A549 (cell line): ENCODE measurements at regions not wholly inside any gene's neighbourhood (a gene's known extent, or its start where the extent isn't known, plus 50 kb on each side); places are given as distances from the start of the nearest gene placed in this dataset.

Experiments used
- ATAC-seq, 2 experiments: fragments of 200-7000 bp in 1 of 2; fragments of >200 bp in 1 of 2; cut with Nextera tagmentation in 1 of 2; cut with Tn5 transposase in 1 of 2; 3 replicates each; pipeline versions ENCODE4 v1.8.0 to v1.9.1; 2018 to 2020; ENCODE audit warnings: mild to moderate bottlenecking in 1 of 2, moderate library complexity in 1 of 2
- CTCF ChIA-PET: fragments of 300-600 bp; sonication (Branson Sonifier 250); formaldehyde crosslinking; extraction: SDS; loops from one replicate; lab custom pipeline; 2021; ENCODE audit warnings: antibody characterized with exemption, inconsistent platforms; lab: Yijun Ruan, JAX
- POLR2A ChIA-PET: fragments of 350-600 bp; formaldehyde crosslinking; extraction: SDS; loops from one replicate; lab custom pipeline; 2021; ENCODE audit warnings: antibody characterized with exemption, inconsistent platforms; lab: Yijun Ruan, JAX
- DNase-seq, 2 experiments: peaks; one replicate each; pipeline versions ENCODE4 v3.0.0 to v3.0.0-alpha.2; 2011 to 2016; ENCODE audit warnings: low read depth in 1 of 2, low spot score in 1 of 2
- FAIRE-seq: peaks from 2 replicates; lab custom pipeline; 2011; peaks lifted over from hg19 to GRCh38; lab: Jason Lieb, UNC
- H3K27ac ChIP-seq, 2 experiments: fragments of >200 bp; sonication (Bioruptor Twin); formaldehyde crosslinking; 3 replicates each; pipeline ENCODE4 v1.5.1; 2016 to 2017
- H3K4me1 ChIP-seq: fragments of >200 bp; sonication (Bioruptor Twin); formaldehyde crosslinking; 3 replicates; pipeline ENCODE4 v1.6.1; 2016
- H3K4me2 ChIP-seq: fragments of >200 bp; sonication (Bioruptor Twin); formaldehyde crosslinking; 3 replicates; pipeline ENCODE4 v1.6.1; 2016
- H3K4me3 ChIP-seq: fragments of >200 bp; sonication (Bioruptor Twin); formaldehyde crosslinking; 3 replicates; pipeline ENCODE4 v1.5.1; 2016
- H3K9me3 ChIP-seq: fragments of >200 bp; sonication (Bioruptor Twin); formaldehyde crosslinking; 3 replicates; pipeline ENCODE4 v1.6.1; 2016
- CBX2 ChIP-seq: fragments of 200-600 bp; sonication (generic); IDR thresholded peaks from 2 replicates; pipeline ENCODE4 v1.6.1; 2016; ENCODE audit warnings: low read depth, mild to moderate bottlenecking, borderline replicate concordance
- CEBPB ChIP-seq, 2 experiments: fragments of >200 bp in 1 of 2; sonication (Bioruptor Twin) in 1 of 2; formaldehyde crosslinking in 1 of 2; IDR thresholded peaks; 2 replicates each; pipeline ENCODE4 v1.6.1; 2012 to 2016
- EHF ChIP-seq: fragments of 250-450 bp; sonication (Bioruptor Pico); IDR thresholded peaks from 2 replicates; pipeline ENCODE4 v1.5.0; 2020; ENCODE audit warnings: mild to moderate bottlenecking
- EHMT2 ChIP-seq: fragments of 200-600 bp; sonication (generic); IDR thresholded peaks from 2 replicates; pipeline ENCODE4 v1.6.1; 2016; ENCODE audit warnings: antibody characterized with exemption, low read depth, mild to moderate bottlenecking, moderate library complexity
- EP300 ChIP-seq, 2 experiments: fragments of >200 bp; sonication (Bioruptor Twin); formaldehyde crosslinking; IDR thresholded peaks; 2 replicates in 1 of 2; 3 replicates in 1 of 2; pipeline ENCODE4 v1.6.1; 2016 to 2017
- ESRRA ChIP-seq: fragments of 150-350 bp; IDR thresholded peaks from 2 replicates; pipeline ENCODE4 v1.6.1; 2014; ENCODE audit warnings: mild to moderate bottlenecking, low read length, borderline replicate concordance
- FOSB ChIP-seq: fragments of 250-450 bp; sonication (Bioruptor Pico); IDR thresholded peaks from 2 replicates; pipeline ENCODE4 v1.5.0; 2020; ENCODE audit warnings: mild to moderate bottlenecking, moderate library complexity
- FOSL2 ChIP-seq, 2 experiments: fragments of 450-650 bp in 1 of 2; fragments of >200 bp in 1 of 2; sonication (Bioruptor Twin) in 1 of 2; formaldehyde crosslinking; IDR thresholded peaks; 2 replicates each; pipeline versions ENCODE4 v1.5.0 to v1.6.1; 2016 to 2020; ENCODE audit warnings: mild to moderate bottlenecking in 1 of 2, moderate library complexity in 1 of 2
- FOXS1 ChIP-seq: fragments of 250-450 bp; sonication (Bioruptor Pico); IDR thresholded peaks from 2 replicates; pipeline ENCODE4 v1.5.0; 2020; ENCODE audit warnings: mild to moderate bottlenecking, moderate library complexity
- HDAC2 ChIP-seq: fragments of 200-600 bp; sonication (generic); IDR thresholded peaks from 2 replicates; pipeline ENCODE4 v1.6.1; 2016
- JUN ChIP-seq, 2 experiments: fragments of >200 bp; sonication (Bioruptor Twin); formaldehyde crosslinking; IDR thresholded peaks; 2 replicates in 1 of 2; 3 replicates in 1 of 2; pipeline ENCODE4 v1.6.1; 2016 to 2017
- JUNB ChIP-seq: fragments of >200 bp; sonication (Bioruptor Twin); formaldehyde crosslinking; IDR thresholded peaks from 2 replicates; pipeline ENCODE4 v1.6.1; 2016
- KDM1A ChIP-seq: fragments of 200-600 bp; sonication (generic); IDR thresholded peaks from 2 replicates; pipeline ENCODE4 v1.6.1; 2016; ENCODE audit warnings: low read depth, mild to moderate bottlenecking
- KDM5A ChIP-seq: fragments of 200-600 bp; sonication (generic); IDR thresholded peaks from 2 replicates; pipeline ENCODE4 v1.6.1; 2016; ENCODE audit warnings: antibody characterized with exemption, mild to moderate bottlenecking
- NR3C1 ChIP-seq: fragments of >200 bp; sonication (Bioruptor Twin); formaldehyde crosslinking; IDR thresholded peaks from 3 replicates; pipeline ENCODE4 v1.6.1; 2017
- POLR2A ChIP-seq: IDR thresholded peaks from 2 replicates; pipeline ENCODE4 v1.6.1; 2012; ENCODE audit warnings: mild to moderate bottlenecking, low read length
- RNF2 ChIP-seq: fragments of 200-600 bp; sonication (generic); IDR thresholded peaks from 2 replicates; pipeline ENCODE4 v1.6.1; 2016; ENCODE audit warnings: low read depth, mild to moderate bottlenecking, antibody characterized with exemption, moderate library complexity, borderline replicate concordance
- SMC3 ChIP-seq: fragments of >200 bp; sonication (Bioruptor Twin); formaldehyde crosslinking; IDR thresholded peaks from 3 replicates; pipeline ENCODE4 v1.6.1; 2018; ENCODE audit warnings: inconsistent platforms
- ZC3H11A ChIP-seq: fragments of 450-650 bp; IDR thresholded peaks from 2 replicates; pipeline ENCODE4 v1.6.1; 2014; ENCODE audit warnings: antibody characterized with exemption, mild to moderate bottlenecking
- ZFP36 ChIP-seq: fragments of 450-650 bp; IDR thresholded peaks from 2 replicates; pipeline ENCODE4 v1.6.1; 2014; ENCODE audit warnings: borderline replicate concordance; ENCODE audit not compliant: partially characterized antibody
- WGBS: methylation state at CpG from one replicate; pipeline ENCODE4 v1.1.6; 2017; ENCODE audit errors: missing lambda C conversion rate; 5-methylcytosine and 5-hydroxymethylcytosine counted together
- TF ChIP-seq, protein P1 (sequence below): IDR thresholded peaks from 2 replicates; pipeline ENCODE4 v1.6.1; 2012; ENCODE audit warnings: low read depth, borderline replicate concordance
- TF ChIP-seq, protein P2 (sequence below): fragments of 250-450 bp; sonication (Bioruptor Pico); IDR thresholded peaks from 2 replicates; pipeline ENCODE4 v1.5.0; 2021; ENCODE audit warnings: mild to moderate bottlenecking, moderate library complexity, borderline replicate concordance
- TF ChIP-seq, protein P3 (sequence below): fragments of 450-650 bp; IDR thresholded peaks from 2 replicates; pipeline ENCODE4 v1.6.1; 2014; ENCODE audit warnings: antibody characterized with exemption
- TF ChIP-seq, protein P4 (sequence below): fragments of 150-350 bp; IDR thresholded peaks from 2 replicates; pipeline ENCODE4 v1.6.1; 2014; ENCODE audit warnings: low read depth, mild to moderate bottlenecking, low read length
- TF ChIP-seq, protein P5 (sequence below): fragments of >200 bp; sonication (Bioruptor Twin); formaldehyde crosslinking; IDR thresholded peaks from 2 replicates; pipeline ENCODE4 v1.6.1; 2016

DNA sequence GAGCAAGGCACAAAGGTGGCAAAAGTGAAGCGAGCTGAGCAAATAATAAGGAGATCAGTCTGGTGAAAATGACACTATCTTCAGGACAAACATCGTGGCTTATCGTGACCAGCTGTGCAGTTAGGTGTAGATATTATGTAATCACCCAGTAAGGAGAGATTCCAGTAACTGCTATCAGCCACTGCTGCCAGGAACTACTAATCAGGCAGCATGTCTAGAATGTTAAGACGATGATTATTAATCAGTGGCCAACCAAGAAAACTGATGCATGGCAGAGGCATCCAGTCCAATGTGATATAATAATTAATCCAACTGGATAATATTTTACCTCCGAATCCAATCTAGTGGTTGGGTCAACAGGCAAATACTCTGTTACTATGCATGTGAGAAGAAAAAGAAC is 252.7 kb upstream of the ZPLD1 start (continued):
- TF ChIP-seq, protein P1, sequence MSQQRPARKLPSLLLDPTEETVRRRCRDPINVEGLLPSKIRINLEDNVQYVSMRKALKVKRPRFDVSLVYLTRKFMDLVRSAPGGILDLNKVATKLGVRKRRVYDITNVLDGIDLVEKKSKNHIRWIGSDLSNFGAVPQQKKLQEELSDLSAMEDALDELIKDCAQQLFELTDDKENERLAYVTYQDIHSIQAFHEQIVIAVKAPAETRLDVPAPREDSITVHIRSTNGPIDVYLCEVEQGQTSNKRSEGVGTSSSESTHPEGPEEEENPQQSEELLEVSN: no peak
- no peak for TF ChIP-seq EHMT2
- no peak for TF ChIP-seq RNF2
- peak in 1 of 2 experiments; percentile 79; a peak in 3 of 5 replicates for TF ChIP-seq JUN (IDR thresholded peaks at IDR 0.05)
- TF ChIP-seq SMC3: peak; percentile 39; the same call in 1 of the 3 replicates
- no peak for TF ChIP-seq HDAC2
- no peak for TF ChIP-seq KDM1A
- TF ChIP-seq FOSL2 (IDR thresholded peaks at IDR 0.05): 0 out of 2 replicates have a peak, but pooled peaks have one; percentile 33
- peak; percentile 84 for TF ChIP-seq FOSL2 (CRISPR knock-in tag; IDR thresholded peaks at IDR 0.05)
- TF ChIP-seq, protein P2, sequence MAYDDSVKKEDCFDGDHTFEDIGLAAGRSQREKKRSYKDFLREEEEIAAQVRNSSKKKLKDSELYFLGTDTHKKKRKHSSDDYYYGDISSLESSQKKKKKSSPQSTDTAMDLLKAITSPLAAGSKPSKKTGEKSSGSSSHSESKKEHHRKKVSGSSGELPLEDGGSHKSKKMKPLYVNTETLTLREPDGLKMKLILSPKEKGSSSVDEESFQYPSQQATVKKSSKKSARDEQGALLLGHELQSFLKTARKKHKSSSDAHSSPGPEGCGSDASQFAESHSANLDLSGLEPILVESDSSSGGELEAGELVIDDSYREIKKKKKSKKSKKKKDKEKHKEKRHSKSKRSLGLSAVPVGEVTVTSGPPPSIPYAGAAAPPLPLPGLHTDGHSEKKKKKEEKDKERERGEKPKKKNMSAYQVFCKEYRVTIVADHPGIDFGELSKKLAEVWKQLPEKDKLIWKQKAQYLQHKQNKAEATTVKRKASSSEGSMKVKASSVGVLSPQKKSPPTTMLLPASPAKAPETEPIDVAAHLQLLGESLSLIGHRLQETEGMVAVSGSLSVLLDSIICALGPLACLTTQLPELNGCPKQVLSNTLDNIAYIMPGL: no peak
- TF ChIP-seq FOXS1 (CRISPR knock-in tag): no peak
- 0 out of 2 replicates have a peak, but pooled peaks have one; percentile 31 for TF ChIP-seq FOSB (CRISPR knock-in tag)
- peak; percentile 65 to 85; a peak in 3 of 5 replicates for TF ChIP-seq EP300 (IDR thresholded peaks at IDR 0.05)
- peak; percentile 37 to 82; a peak in 3 of 4 replicates for TF ChIP-seq CEBPB (IDR thresholded peaks at IDR 0.05)
- TF ChIP-seq NR3C1: no peak
- TF ChIP-seq, protein P3, sequence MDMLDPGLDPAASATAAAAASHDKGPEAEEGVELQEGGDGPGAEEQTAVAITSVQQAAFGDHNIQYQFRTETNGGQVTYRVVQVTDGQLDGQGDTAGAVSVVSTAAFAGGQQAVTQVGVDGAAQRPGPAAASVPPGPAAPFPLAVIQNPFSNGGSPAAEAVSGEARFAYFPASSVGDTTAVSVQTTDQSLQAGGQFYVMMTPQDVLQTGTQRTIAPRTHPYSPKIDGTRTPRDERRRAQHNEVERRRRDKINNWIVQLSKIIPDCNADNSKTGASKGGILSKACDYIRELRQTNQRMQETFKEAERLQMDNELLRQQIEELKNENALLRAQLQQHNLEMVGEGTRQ: no peak
- no peak for TF ChIP-seq CBX2
- TF ChIP-seq, protein P4, sequence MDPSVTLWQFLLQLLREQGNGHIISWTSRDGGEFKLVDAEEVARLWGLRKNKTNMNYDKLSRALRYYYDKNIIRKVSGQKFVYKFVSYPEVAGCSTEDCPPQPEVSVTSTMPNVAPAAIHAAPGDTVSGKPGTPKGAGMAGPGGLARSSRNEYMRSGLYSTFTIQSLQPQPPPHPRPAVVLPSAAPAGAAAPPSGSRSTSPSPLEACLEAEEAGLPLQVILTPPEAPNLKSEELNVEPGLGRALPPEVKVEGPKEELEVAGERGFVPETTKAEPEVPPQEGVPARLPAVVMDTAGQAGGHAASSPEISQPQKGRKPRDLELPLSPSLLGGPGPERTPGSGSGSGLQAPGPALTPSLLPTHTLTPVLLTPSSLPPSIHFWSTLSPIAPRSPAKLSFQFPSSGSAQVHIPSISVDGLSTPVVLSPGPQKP: no peak
- no peak for TF ChIP-seq ZC3H11A
- no peak for TF ChIP-seq EHF (CRISPR knock-in tag)
- TF ChIP-seq POLR2A: no peak
- TF ChIP-seq KDM5A: no peak

DNA sequence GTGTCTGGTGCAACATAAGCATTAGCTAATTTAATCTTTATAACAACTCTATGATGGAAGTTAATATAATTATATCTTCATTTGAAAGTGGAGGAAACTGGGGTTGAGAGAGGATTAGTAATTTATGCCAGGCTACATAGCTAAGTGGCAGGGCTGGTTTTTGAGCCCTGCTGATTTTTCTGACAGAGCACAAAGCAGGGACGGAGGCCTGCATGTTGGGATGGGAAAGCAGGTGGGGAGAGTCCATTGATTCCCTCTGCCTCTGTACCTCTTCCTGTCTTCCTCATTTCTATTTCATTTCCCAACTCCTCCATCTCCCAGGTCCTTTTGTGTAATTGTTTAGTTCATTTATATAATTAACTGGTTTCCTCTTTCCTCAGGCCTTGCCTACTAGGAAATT is 251.6 kb upstream of the ZPLD1 start:
- Histone ChIP-seq H3K4me1 (peaks cover 55% of the 10 kb centered on the region), H3K4me2 (no peak overlapping the region; the same call in 2 of the 3 replicates), H3K27ac (peak overlapping the region; percentile 77 to 85), H3K9me3 (0 out of 3 replicates have a peak, but pooled peaks cover 7% of the 10 kb centered on the region), H3K4me3 (no peak overlapping the region)
- POLR2A ChIA-PET: interaction anchor here (4.6 kb wide), 1 partner anchor 334 kb away, joined by 27 read pairs; the partner anchor contains the start of gene NFKBIZ
- CTCF ChIA-PET: interaction anchor here (5.0 kb wide), 1 partner anchor 42 kb away, joined by 21 read pairs; no protein-coding TSS in a partner anchor
- ATAC-seq (no peak), FAIRE-seq (no peak), DNase-seq (no peak)
- 100% methylated on average over 1 of the region's 1 CpG for WGBS
- TF ChIP-seq, protein P5, sequence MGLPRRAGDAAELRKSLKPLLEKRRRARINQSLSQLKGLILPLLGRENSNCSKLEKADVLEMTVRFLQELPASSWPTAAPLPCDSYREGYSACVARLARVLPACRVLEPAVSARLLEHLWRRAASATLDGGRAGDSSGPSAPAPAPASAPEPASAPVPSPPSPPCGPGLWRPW: no peak
- no peak for TF ChIP-seq ESRRA
- TF ChIP-seq ZFP36: no peak
- no peak for TF ChIP-seq KDM5A
- no peak for TF ChIP-seq EP300 (IDR thresholded peaks at IDR 0.05)
- TF ChIP-seq JUNB: no peak
